Transverse colon (tissue), 4 donors: ENCODE measurements at regions not wholly inside any gene's neighbourhood (a gene's known extent, or its start where the extent isn't known, plus 50 kb on each side); places are given as distances from the start of the nearest gene placed in this dataset.
"Not testable (repeated sequence)": the region's sequence is repeated elsewhere in the genome, so short reads cannot be mapped to it uniquely, and the experiment has no call there.

ENCODE experiments used
- DNase-seq: peaks from one replicate; pipeline ENCODE4 v3.0.0-alpha.2; 2019
- H3K27ac ChIP-seq, 4 donors: fragments of 200-600 bp; sonication (generic); 2 replicates each; pipeline ENCODE4 v1.5.1; 2016 to 2018; ENCODE audit warnings: inconsistent platforms in 4 of 4
- H3K27me3 ChIP-seq: fragments of 200-600 bp; sonication (generic); 2 replicates; pipeline ENCODE4 v1.5.1; 2017; ENCODE audit warnings: inconsistent platforms
- H3K36me3 ChIP-seq, 4 donors: fragments of 200-600 bp; sonication (generic); 2 replicates each; pipeline ENCODE4 v1.5.1; 2017 to 2019; ENCODE audit warnings: inconsistent platforms in 4 of 4
- H3K4me1 ChIP-seq, 4 donors: fragments of 200-600 bp; sonication (generic); 2 replicates each; pipeline ENCODE4 v1.5.1; 2017 to 2020; ENCODE audit warnings: inconsistent platforms in 4 of 4
- H3K4me3 ChIP-seq, 4 donors: fragments of 200-600 bp; sonication (generic); 1 replicate in 1 of 4; 2 replicates in 3 of 4; pipeline versions ENCODE4 v1.5.1 to v1.6.1; 2017 to 2019; ENCODE audit warnings: inconsistent platforms in 4 of 4
- H3K9me3 ChIP-seq, 2 donors: fragments of 200-600 bp; sonication (generic); 2 replicates each; pipeline ENCODE4 v1.5.1; 2017 to 2019; ENCODE audit warnings: inconsistent platforms in 2 of 2
- CTCF ChIP-seq, 5 experiments: fragments of 200-600 bp in 3 of 5; fragments of 450-650 bp in 2 of 5; sonication (generic) in 3 of 5; IDR thresholded peaks; 1 replicate in 2 of 5; 2 replicates in 3 of 5; pipeline ENCODE4 v1.5.1; 2016 to 2017; ENCODE audit warnings: antibody characterized with exemption in 5 of 5, inconsistent platforms in 3 of 5, mild to moderate bottlenecking in 2 of 5, moderate library complexity in 1 of 5
- EP300 ChIP-seq: sonication (generic); formaldehyde crosslinking; IDR thresholded peaks from one replicate; pipeline ENCODE4 v1.6.1; 2017; ENCODE audit warnings: antibody characterized with exemption, low read depth
- POLR2A ChIP-seq: fragments of 450-650 bp; IDR thresholded peaks from one replicate; pipeline ENCODE4 v1.6.1; 2016; ENCODE audit warnings: antibody characterized with exemption, mild to moderate bottlenecking, moderate library complexity
- POLR2AphosphoS5 ChIP-seq, 3 donors: sonication (generic); formaldehyde crosslinking; IDR thresholded peaks; one replicate each; pipeline ENCODE4 v1.6.1; 2016; ENCODE audit warnings: antibody characterized with exemption in 3 of 3
- WGBS, 2 donors: methylation state at CpG; one replicate each; pipeline ENCODE4 v1.1.5; 2018; ENCODE audit warnings: low coverage in 1 of 2; 5-methylcytosine and 5-hydroxymethylcytosine counted together
- in situ Hi-C, 4 donors: fragments of 200-750 bp; cut with MboI; loops; one replicate each; pipeline versions ENCODE4 v1.15.0 to v1.15.1; 2017; ENCODE audit warnings: low sequenced_read_pairs in 3 of 4, low pct_ligation_motif_present in 1 of 4, low pct_unique_long_range_greater_than_20kb in 1 of 4
- intact Hi-C: fragments of 100-400 bp; cut with DNase I; formaldehyde crosslinking; loops from one replicate; pipeline ENCODE4 v1.15.1; 2023; ENCODE audit warnings: low total_unique reads

GRCh38 chr9:95780751-95781150 lies 94.7 kb upstream of the ERCC6L2 start:
- in situ Hi-C loops (no loop called here), intact Hi-C loops (no loop called here)
- Histone ChIP-seq H3K9me3 (no peaks in the 10 kb centered on the region), H3K36me3 (no peaks in the 10 kb centered on the region), H3K27ac (no peak overlapping the region), H3K4me3 (no peak overlapping the region), H3K4me1 (no peaks in the 10 kb centered on the region), H3K27me3 (no peaks in the 10 kb centered on the region)
- TF ChIP-seq POLR2A = no peak
- no peak for TF ChIP-seq CTCF (IDR thresholded peaks at IDR 0.05)
- no peak for TF ChIP-seq EP300
- TF ChIP-seq POLR2AphosphoS5 (IDR thresholded peaks at IDR 0.05) = no peak
- no peak for DNase-seq
- WGBS, 2 donors = 94 to 100% methylated on average over 2 to 6 of the region's 6 CpGs

- intact Hi-C loops = no loop called here
- Histone ChIP-seq H3K27me3 (no peaks in the 10 kb centered on the region), H3K36me3 (no peaks in the 10 kb centered on the region), H3K4me1 (no peaks in the 10 kb centered on the region), H3K4me3 (no peak overlapping the region), H3K27ac (no peak overlapping the region), H3K9me3 (no peaks in the 10 kb centered on the region)
- DNase-seq = no peak
- in situ Hi-C loops = no loop called here
- WGBS, 2 donors = 79 to 81% methylated on average over 2 to 3 of the region's 3 CpGs
- no peak for TF ChIP-seq POLR2A
- TF ChIP-seq CTCF (IDR thresholded peaks at IDR 0.05) = no peak
- no peak for TF ChIP-seq EP300
- TF ChIP-seq POLR2AphosphoS5 (IDR thresholded peaks at IDR 0.05) = no peak
Observed at GRCh38 chr9:95780121-95780520, 95.4 kb upstream of the ERCC6L2 start.

- intact Hi-C loops = loop anchor here (10.0 kb wide), 2 partner anchors 95 to 435 kb away; partner anchors contain the start of gene ERCC6L2
- in situ Hi-C loops, DNase-seq, H3K4me1 ChIP-seq, H3K4me3 ChIP-seq, H3K36me3 ChIP-seq, H3K27me3 ChIP-seq, H3K9me3 ChIP-seq: not testable (repeated sequence)
- peak overlapping the region in 1 of 4 donors; percentile 38 for H3K27ac ChIP-seq
- 83 to 95% methylated on average over 2 to 7 of the region's 7 CpGs for WGBS, 2 donors
Observed at GRCh38 chr9:95779597-95779996, 95.9 kb upstream of the ERCC6L2 start.

- Histone ChIP-seq H3K9me3 (no peaks in the 10 kb centered on the region), H3K4me1 (no peaks in the 10 kb centered on the region), H3K27ac (peak overlapping the region in 1 of 4 donors; percentile 38), H3K27me3 (no peaks in the 10 kb centered on the region), H3K36me3 (no peaks in the 10 kb centered on the region), H3K4me3 (no peak overlapping the region)
- no peak for TF ChIP-seq POLR2A
- TF ChIP-seq POLR2AphosphoS5 (IDR thresholded peaks at IDR 0.05) = peak; percentile 53 to 70 (median 57)
- in situ Hi-C loops (no loop called here), intact Hi-C loops (loop anchor here (10.0 kb wide), 2 partner anchors 96 to 436 kb away; partner anchors contain the start of gene ERCC6L2)
- 84% methylated on average over 3 of the region's 3 CpGs; no CpG with 5 or more reads in 1 of the 2 donors for WGBS, 2 donors
- peak; percentile 31 for DNase-seq
Observed at GRCh38 chr9:95778957-95779356, 96.5 kb upstream of the ERCC6L2 start.

GRCh38 chr9:95777136-95777535 lies 98.4 kb upstream of the ERCC6L2 start:
- in situ Hi-C loops = no loop called here
- intact Hi-C loops = loop anchor here (10.0 kb wide), 2 partner anchors 98 to 438 kb away; partner anchors contain the start of gene ERCC6L2
- Histone ChIP-seq H3K36me3 (no peaks in the 10 kb centered on the region), H3K27me3 (no peaks in the 10 kb centered on the region), H3K4me3 (no peak overlapping the region), H3K9me3 (no peaks in the 10 kb centered on the region), H3K4me1 (peaks cover 3 to 11% (median 10%) of the 10 kb centered on the region in 4 donors), H3K27ac (no peak overlapping the region)
- no peak for DNase-seq
- TF ChIP-seq EP300 = no peak
- TF ChIP-seq CTCF (IDR thresholded peaks at IDR 0.05) = no peak
- no peak for TF ChIP-seq POLR2AphosphoS5 (IDR thresholded peaks at IDR 0.05)
- no peak for TF ChIP-seq POLR2A
